HG02885 (cell line): ENCODE measurements at regions not wholly inside any gene's neighbourhood (a gene's known extent, or its start where the extent isn't known, plus 50 kb on each side); places are given as distances from the start of the nearest gene placed in this dataset.

Experiments
- ATAC-seq: cut with Tn5 transposase; IDR thresholded peaks from one replicate; pipeline ENCODE4 v1.9.1; 2021; ENCODE audit warnings: mild to moderate bottlenecking; ENCODE audit not compliant: unreplicated experiment, poor library complexity

DNA sequence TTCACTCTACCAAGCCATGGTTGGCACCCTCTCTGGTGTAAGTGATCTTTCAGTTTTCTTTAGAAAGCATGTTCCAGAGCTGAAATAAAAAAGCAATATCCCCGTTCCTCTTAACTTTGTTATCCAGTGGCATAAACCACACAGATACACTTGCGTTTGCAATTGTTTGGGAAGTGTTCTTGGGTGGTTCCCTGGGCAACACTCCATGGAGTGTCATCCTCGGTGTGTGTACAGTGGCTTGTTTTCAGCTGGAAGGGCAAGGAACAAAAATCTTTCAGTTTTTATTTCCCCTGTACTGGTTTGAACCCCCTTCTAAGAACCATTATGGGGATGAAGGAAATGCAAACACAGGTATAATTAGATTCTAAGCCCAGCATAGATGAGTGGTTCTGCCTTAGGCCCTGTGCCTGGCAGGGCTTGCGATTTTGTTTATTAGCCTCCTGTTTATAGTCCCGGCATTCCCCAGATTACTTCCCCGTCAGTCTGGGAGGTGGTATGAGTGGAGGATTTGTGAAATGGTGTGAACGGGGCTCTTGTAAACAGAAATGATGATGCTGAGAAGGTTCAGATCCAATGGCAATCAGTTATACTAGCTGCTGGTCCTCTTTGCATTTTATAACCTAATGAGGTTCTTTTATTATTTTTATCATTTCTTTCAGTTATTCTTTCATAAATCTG, 76.0 kb upstream of the CD180 start:
- no peak for ATAC-seq

DNA sequence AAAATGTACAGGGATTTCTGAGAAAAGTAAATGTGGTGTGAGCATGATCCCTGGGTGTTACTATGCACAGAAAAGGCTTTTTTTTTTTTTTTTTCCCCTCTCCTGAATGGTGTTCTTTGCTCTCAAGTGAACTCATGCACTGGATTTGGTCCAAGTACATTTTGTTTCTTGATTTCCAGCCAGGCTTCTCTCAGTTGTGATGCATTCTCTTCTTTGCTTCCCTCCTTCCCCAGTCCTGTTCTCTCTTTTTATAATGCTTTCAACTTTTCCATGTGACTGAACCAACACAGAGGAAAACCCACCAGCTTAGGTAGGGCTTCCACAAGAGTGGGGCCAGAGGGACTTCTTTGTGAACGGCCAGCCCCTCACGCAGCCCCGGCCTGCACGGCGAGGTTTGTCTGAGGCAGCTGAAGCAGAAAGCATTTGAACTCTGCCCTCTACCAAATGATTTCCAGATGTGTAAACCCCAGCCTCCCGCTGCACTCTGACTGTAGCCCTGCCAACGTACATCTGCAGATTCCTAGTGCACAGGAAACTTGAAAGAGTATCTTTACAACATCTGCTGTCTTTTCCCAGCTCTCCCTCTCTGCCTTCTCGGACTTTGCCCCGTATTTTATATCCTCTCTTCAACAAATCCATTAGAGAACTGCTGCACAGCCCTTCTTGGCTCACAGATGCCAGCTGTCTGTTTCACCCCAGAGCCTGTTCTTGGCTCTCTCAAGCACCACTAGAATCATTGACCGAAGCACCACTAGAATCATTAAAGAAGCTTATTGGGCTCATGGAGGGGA, 71.8 kb upstream of the CD180 start:
- ATAC-seq: no peak

DNA sequence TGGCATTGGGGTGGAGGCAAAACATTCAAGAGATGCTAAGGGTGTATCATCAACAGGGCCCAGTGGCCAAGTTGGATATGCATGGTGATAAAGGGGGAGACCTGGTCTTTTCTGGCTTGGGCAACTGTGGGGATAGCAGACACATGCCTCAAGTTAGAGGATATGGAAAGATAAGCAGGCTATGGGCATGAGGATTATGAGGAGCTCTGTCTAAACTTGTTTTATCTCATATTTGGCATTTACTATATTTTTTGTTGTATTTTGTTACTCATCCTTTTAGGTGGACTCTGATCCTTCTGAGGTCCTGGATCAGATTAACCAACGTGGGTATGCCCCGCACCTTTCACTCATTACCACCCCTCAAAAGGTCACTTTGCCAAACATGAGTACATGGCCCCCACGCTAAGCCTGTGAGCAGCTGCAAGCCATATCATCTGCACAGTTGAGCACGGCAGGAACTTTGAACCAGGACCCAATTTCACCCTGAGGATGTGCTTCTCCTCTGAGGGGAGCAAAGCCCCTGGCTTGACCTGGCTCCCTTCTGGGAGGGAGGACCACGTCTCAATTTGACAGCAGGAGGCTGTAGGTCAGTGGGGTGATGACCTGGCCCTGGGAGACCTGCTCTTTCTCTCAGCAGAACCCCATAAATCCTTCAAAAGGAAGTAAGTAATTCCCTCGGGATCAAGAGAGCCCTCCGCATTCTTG, 71.1 kb upstream of the CD180 start:
- no peak for ATAC-seq

DNA sequence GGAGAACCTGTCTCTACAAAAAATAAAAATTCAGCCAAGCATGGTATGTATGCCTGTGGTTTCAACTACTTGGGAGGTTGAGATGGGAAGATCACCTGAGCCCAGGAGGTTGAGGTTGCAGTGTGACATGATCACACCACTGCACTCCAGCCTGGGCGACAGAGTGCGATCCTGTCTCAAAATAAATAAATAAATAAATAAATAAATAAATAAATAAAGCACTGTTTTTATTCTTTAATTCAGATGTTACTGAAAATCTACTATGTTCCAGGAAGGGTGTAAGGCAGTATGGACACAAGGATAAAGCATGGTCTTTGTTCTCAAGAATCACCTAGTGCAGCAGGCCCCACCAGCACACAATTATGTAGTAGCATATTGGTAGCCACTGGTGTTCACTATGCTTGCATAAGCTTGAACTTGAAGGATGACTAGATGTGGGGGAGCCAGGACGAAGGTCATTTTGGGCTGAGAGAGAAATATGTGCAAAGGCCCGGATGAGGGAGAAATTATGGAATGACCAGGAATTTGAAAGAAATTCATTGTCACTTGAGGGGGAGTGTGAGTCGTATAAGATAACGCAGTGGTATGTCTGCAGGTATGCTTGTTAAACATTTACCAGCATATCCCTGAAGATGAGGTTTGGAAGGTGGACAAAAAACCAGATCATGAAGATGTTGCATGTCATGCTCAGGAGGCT, 70.2 kb upstream of the CD180 start:
- no peak for ATAC-seq

DNA sequence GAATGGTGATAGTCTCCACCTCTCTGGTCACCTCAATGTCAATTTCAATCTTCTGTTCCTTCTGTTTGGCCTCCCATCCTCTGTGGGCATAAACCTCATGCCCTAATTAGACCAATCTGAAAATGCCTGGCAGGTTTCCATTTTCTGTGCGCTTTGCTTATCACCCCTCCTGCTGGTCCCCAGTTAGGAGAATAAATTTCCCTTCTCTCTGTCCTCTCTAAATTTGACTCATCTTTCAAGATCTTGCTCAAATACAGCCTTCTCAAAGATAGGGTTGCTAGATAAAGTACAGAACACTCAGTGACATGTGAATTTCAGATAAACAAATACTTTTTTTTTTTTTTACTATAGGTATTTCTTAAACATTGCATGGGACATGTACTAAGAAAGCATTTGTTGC, 69.4 kb upstream of the CD180 start:
- ATAC-seq: no peak

DNA sequence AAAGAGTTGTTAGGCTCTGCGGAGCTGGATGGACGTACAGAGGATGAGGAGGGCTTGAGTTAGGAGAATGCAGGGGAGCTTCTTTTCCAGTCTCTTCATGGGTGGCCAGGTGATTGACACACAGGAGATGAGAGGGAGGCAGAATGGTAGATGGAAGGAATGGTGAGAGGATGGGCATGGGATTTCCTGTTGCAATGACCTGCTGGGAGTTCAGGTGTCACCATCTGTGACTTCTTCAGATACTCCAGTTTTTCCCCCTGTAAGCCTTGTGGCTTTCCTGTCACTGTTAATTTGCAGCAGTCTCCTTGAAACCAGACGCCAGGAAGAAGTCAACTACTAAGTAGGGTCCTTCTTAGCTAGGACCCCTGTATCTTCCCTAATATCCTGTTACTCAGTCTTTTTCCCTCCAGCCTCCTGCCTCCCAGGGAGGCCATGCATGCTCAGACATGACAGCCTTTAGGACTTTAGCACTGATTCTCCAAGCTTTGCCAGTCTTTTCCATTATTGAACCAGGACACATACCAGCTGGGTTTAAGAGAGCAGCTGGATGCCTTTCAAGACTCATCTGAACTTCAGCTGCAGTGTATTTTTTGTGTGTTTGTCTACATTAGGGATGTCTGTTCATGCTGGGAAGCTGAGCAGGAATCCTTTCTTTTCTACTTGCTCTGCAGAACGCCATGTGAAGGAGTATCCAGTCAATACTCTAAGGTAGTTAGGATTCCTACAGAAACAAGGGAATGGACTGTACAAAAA, 67.2 kb upstream of the CD180 start:
- no peak for ATAC-seq

DNA sequence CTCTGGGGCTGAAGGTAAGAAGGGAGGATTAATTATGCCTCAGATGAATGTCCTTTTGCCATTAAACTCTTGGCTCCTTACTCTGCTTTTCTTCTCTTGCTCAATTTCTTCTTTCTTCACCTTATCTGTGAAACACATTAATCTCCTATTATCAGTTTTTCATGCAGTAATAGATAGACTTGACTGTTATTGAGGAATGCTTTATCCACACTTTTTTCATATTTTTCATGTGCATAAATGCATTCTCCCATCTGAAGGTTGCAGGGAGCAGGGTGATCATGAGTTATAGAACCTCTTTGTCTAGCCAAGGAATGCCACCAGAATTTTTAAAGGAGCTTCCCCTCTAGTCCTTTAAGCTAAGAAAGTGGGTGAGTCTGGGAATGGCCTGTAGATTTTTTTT, 66.4 kb upstream of the CD180 start:
- no peak for ATAC-seq

DNA sequence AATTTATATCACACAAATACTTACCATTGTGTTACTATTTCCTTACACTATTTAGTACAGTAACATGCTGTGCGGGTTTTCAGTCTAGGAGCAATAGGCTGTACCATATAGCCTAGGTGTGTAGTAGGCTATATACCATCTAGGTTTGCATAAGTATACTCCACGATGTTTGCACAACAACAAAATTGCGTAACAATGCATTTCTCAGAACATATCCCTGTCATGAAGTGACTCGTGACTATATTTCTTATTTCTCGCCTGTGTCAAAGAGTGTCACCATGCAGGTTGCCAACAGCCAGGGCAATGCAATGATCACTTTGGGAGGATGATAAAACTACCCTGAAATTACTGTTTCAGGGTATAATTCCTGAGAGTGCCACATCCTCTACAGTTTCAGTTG, 65.6 kb upstream of the CD180 start:
- ATAC-seq: no peak

DNA sequence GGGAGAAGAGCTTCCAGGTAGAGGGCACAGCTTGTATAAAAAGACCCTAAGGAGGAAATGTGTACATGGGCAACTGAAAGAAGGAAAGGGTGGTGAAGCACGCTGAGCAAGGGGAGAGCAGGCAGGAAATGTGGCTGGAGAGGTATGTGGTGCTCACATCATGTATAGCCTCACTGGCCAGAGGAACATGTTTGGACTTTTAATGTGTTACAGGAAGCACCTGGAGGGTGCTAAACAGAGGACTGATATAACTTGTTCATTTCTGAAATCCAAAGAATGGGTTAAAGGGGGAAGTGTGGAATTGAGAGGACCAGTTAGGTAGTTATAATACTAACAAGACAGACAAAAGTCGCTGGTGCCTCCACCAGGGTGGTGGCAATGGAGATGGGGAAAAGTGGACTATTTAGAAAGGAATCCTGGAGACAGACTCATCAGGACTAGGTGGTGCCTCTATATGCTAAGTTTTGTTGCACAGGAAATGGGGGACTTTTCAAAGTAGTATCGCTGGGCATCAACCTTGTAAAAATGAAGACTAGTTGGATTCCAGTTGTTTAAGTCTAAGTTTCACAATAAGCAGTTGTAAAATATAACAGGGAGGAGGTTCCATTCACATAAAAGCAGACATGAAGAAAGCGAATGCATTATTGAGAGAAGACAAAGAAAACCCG, 63.1 kb upstream of the CD180 start:
- no peak for ATAC-seq

DNA sequence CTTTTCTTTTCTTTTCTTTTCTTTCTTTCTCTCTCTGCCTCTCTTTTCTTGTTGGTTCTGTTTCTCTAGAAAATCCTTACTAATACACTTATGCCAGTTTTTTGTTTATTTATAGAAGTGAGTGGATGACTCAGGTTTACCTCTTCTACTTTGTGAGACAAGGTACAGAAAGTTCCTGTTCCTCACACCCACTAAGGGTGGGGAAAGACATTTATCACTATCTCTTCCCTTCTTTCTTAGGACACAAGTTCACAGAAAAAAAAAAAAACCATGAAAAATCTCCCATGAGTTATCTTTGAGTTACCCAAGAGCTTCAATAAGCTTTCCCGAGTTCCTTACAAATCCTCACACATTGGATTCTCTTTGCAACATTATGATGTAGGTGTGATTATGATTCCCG, 60.9 kb upstream of the CD180 start:
- ATAC-seq: no peak

DNA sequence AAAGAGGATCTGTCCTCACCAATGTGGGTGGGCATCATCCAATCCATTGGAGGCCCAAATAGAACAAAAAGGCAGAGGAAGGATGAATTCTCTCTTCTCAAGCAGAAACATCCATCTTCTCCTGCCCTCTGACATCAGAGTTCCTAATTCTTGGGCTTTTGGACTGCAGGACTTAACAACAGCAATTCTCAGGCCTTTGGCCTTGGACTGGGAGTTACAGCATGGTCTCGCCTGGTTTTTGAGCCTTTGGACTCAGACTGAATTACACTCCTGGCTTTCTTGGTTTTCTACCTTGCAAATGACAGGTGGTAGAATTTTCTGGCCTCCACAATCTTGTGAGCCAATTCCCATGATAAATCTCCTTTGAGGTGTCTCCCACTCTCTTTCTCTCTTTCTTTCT, 60.5 kb upstream of the CD180 start:
- ATAC-seq: no peak

DNA sequence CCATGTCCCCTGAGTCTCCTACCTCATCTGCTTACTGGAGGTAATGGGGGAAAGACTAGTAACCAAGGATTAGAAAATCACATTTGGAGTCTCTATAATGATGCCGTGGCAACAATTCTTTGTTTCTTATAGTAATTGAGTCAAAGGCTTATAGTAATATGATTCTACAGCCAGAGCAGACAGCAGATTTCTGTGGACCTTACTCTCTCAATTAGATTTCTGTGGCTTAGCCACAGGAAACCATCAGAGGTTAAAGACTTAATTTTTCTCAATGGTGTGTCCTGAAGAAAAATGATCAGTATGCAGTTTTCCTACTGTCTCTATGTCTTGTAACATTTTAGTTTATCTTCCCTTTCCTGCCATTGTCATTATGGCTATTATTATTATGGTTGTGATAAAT, 59.3 kb upstream of the CD180 start:
- ATAC-seq: no peak

DNA sequence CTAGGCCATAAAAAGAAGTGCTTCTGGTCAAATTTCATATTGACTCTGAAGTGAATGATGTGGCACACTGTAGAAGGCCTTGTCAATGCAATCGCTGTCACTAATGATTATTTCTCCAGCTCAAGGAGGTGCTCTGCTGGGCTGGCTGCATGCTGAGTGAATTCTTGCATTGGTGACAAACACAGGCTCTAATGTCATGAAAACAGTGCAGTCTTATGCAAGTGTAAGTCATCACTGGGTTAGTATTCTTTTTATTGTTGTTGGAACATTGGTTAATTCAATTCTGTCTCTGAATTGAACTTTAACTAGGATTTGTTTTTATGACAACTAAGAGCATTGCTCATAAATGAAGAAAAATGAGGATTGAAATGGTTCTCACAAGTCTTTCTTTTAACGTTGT, 57.3 kb upstream of the CD180 start:
- ATAC-seq: no peak

DNA sequence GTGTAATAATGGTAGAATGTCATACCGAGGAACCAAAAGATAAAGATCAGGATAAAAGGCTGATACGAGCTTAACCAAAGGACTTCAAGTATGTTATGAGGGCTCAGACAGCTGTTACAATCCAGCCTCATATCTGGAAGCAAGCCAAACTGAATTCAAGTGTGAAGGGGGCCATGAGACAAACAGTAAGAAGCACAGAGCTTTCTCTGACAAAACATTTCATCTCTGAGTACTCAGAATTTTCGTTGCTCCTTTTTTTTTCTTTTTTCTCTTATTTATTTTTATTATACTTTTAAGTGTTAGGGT, 52.9 kb upstream of the CD180 start:
- no peak for ATAC-seq

DNA sequence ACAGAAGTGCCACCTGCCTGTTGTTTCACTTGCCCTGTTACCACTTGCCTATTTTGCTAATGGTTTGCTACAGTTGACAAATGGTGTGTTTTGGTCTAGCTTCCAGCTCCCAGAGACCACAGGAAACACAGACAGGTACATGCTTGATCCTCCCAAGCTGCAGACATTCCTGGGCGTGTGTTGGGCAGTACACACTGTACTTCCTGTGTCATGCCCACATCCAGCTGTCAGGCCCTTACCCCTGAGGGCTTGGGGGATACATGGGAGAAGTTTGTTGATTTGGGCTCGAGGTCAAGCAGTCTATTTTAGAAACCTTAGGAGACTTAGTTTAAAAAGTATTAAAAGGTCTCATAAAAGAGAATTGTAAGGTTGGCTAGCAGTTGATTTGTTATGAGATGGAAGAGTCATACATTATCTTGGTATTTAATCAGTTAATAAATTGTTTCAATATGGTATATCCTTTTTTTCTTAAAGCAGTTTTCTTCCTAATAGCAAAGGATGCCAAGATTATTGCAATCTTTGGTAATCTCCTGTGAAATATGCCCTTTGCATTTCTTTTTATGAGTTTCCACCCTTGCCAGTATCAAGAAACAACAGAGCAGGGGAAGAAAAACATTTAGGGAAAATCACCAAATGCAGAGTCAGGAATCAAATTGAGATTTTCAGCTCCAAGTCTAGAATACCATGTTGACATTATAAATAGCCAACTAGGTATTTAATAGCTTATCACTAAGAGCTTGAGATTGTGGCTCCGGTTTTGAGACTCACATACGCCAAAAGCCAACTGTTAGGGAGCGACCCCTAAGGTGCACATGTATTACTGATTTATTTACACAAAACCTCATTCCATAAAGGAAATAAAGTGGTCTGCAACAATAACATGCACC, 52.3 kb upstream of the CD180 start:
- no peak for ATAC-seq

DNA sequence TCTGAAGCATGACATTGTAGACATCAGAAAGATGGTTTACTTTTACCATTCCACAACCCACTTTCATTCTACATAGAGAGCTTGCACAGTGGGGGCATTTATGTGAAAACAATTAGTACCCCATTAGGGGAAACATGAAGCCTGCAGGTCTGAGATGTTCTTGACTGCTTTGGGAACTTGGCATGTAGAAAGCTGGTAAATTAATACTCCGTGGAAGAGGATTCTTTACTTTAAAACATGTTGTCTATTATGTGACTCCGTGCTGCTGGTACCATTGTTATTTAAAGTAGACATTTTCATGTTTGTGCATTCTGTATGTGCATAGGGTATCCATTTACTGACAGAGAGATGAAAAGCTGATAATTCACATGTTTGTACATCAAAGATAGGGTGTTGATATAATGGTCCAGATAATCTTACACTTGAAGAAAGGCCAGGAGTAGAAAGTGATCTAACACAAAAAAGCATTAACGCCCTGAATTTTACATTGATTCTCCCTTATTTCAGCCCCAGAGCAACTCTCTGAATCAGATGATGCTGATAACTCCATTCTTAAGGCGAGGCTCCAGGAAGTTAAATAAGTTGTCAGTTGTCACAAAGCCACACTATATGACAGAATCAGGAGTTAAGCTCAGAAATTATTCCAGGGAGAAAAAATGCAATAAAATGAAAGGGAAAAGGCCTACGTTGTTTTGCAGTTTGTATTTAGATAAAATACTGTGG, 50.1 kb upstream of the CD180 start:
- no peak for ATAC-seq
